Endodermal cell (in vitro differentiated cells): ENCODE measurements at regions not wholly inside any gene's neighbourhood (a gene's known extent, or its start where the extent isn't known, plus 50 kb on each side); places are given as distances from the start of the nearest gene placed in this dataset.

Experiments used
- DNase-seq: peaks from one replicate; pipeline ENCODE4 v3.0.0-alpha.2; 2017
- H3K27ac ChIP-seq: 2 replicates; pipeline ENCODE4 v1.5.1; 2013; ENCODE audit warnings: mild to moderate bottlenecking, low read depth, low read length, moderate library complexity
- H3K27me3 ChIP-seq: 2 replicates; pipeline ENCODE4 v1.6.1; 2013; ENCODE audit warnings: mild to moderate bottlenecking, low read length, moderate library complexity; ENCODE audit not compliant: insufficient read depth, control insufficient read depth, poor library complexity, severe bottlenecking
- H3K36me3 ChIP-seq: 2 replicates; pipeline ENCODE4 v1.7.0; 2013; ENCODE audit warnings: mild to moderate bottlenecking, low read length, moderate library complexity; ENCODE audit not compliant: control insufficient read depth, insufficient read depth
- H3K4me1 ChIP-seq: one replicate; pipeline ENCODE4 v1.7.0; 2013; ENCODE audit warnings: low read length; ENCODE audit not compliant: control insufficient read depth, insufficient read depth
- H3K4me3 ChIP-seq: 2 replicates; pipeline ENCODE4 v1.5.1; 2013; ENCODE audit warnings: mild to moderate bottlenecking, low read length, moderate library complexity
- H3K9ac ChIP-seq: 2 replicates; pipeline ENCODE4 v1.6.1; 2013; ENCODE audit warnings: mild to moderate bottlenecking, low read length, moderate library complexity; ENCODE audit not compliant: poor library complexity, severe bottlenecking; ENCODE audit errors: extremely low read depth
- H3K9me3 ChIP-seq: 2 replicates; pipeline ENCODE4 v1.6.1; 2013; ENCODE audit warnings: mild to moderate bottlenecking, low read length, moderate library complexity; ENCODE audit not compliant: control insufficient read depth
- H3K27ac Mint-ChIP-seq: 2 replicates; pipeline ENCODE4 v1.8.0; 2020; ENCODE audit warnings: mixed read lengths
- H3K27me3 Mint-ChIP-seq: 2 replicates; pipeline ENCODE4 v1.8.0; 2021; ENCODE audit warnings: mild to moderate bottlenecking, mixed read lengths; ENCODE audit not compliant: insufficient read depth
- H3K36me3 Mint-ChIP-seq: 2 replicates; pipeline ENCODE4 v1.8.0; 2020; ENCODE audit warnings: low read depth, mixed read lengths
- H3K4me1 Mint-ChIP-seq: 2 replicates; pipeline ENCODE4 v1.8.0; 2020; ENCODE audit warnings: mixed read lengths
- H3K4me3 Mint-ChIP-seq: 2 replicates; pipeline ENCODE4 v1.8.0; 2020; ENCODE audit warnings: mild to moderate bottlenecking, moderate library complexity, mixed read lengths
- H3K9me3 Mint-ChIP-seq: 2 replicates; pipeline ENCODE4 v1.8.0; 2020; ENCODE audit warnings: mild to moderate bottlenecking, mixed read lengths
- CTCF ChIP-seq: fragments of 200-600 bp; sonication (generic); conservative IDR thresholded peaks from 2 replicates; pipeline ENCODE4 v1.5.0; 2021; ENCODE audit warnings: antibody characterized with exemption, mild to moderate bottlenecking
- WGBS, 2 experiments: methylation state at CpG; one replicate each; pipeline versions ENCODE4 v1.1.5 to v1.1.7; 2013; ENCODE audit warnings: missing lambda C conversion rate in 2 of 2, mixed read lengths in 1 of 2; ENCODE audit not compliant: insufficient coverage in 1 of 2, insufficient read length in 1 of 2; 5-methylcytosine and 5-hydroxymethylcytosine counted together

GRCh38 chr11:130781931-130782330 lies 134.3 kb downstream of the SNX19 start:
- H3K4me1 Mint-ChIP-seq, result peaks cover 17% of the 10 kb centered on the region
- H3K27ac Mint-ChIP-seq, result no peak overlapping the region
- H3K4me3 Mint-ChIP-seq, result no peak overlapping the region
- Histone ChIP-seq H3K4me3 (no peak overlapping the region), H3K9ac (no peak overlapping the region), H3K27me3 (peaks cover 85% of the 10 kb centered on the region), H3K27ac (peak overlapping the region; percentile 33), H3K9me3 (no peaks in the 10 kb centered on the region), H3K4me1 (no peaks in the 10 kb centered on the region), H3K36me3 (no peaks in the 10 kb centered on the region)
- H3K9me3 Mint-ChIP-seq, result no peaks in the 10 kb centered on the region
- 87 to 100% methylated on average over 1 to 2 of the region's 2 CpGs for WGBS, 2 experiments
- H3K27me3 Mint-ChIP-seq, result peaks cover 41% of the 10 kb centered on the region
- no peak for TF ChIP-seq CTCF
- no peaks in the 10 kb centered on the region for H3K36me3 Mint-ChIP-seq
- no peak for DNase-seq

- H3K36me3 Mint-ChIP-seq, result no peaks in the 10 kb centered on the region
- H3K9me3 Mint-ChIP-seq, result no peaks in the 10 kb centered on the region
- peak overlapping the region; percentile 15 for H3K27ac Mint-ChIP-seq
- Histone ChIP-seq H3K4me1 (no peaks in the 10 kb centered on the region), H3K36me3 (no peaks in the 10 kb centered on the region), H3K4me3 (no peak overlapping the region), H3K27me3 (peaks cover 88% of the 10 kb centered on the region), H3K9me3 (no peaks in the 10 kb centered on the region), H3K9ac (no peak overlapping the region), H3K27ac (peak overlapping the region; percentile 33)
- peaks cover 17% of the 10 kb centered on the region for H3K4me1 Mint-ChIP-seq
- TF ChIP-seq CTCF, result no peak
- no peak overlapping the region for H3K4me3 Mint-ChIP-seq
- DNase-seq, result peak; percentile 63
- WGBS, 2 experiments, result 55 to 69% methylated on average over 9 to 14 of the region's 14 CpGs
- H3K27me3 Mint-ChIP-seq, result peaks cover 44% of the 10 kb centered on the region
Measured at GRCh38 chr11:130782361-130783222, 133.7 kb downstream of the SNX19 start.

DNA sequence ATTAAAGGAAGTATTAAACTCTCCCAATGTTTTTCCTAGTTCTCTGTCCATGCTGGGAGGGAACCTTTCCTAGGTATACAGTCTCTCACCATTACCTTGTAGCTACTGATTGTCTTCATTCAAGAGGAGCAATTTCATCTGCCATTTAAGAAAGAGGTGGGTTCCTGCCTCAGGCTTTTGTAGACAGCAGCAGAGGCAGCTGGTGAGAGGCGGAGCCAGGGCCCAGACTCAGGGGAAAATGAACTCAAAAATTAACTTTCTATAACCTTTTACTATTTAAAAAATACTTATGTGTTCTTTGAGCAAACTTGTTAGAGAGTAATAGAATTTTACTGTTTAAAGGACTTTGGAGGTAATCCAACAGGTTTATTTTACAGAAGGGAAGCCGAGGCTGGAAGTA lies 133.0 kb downstream of the SNX19 start:
- Histone ChIP-seq H3K9ac (no peak overlapping the region), H3K4me1 (no peaks in the 10 kb centered on the region), H3K9me3 (no peaks in the 10 kb centered on the region), H3K27ac (peak overlapping the region; percentile 13), H3K36me3 (no peaks in the 10 kb centered on the region), H3K4me3 (no peak overlapping the region), H3K27me3 (peaks cover 88% of the 10 kb centered on the region)
- no peak overlapping the region for H3K27ac Mint-ChIP-seq
- H3K36me3 Mint-ChIP-seq, result no peaks in the 10 kb centered on the region
- H3K4me3 Mint-ChIP-seq, result no peak overlapping the region
- 94% methylated on average over 2 of the region's 2 CpGs; no CpG with 5 or more reads in 1 of the 2 experiments for WGBS, 2 experiments
- DNase-seq, result no peak
- peaks cover 44% of the 10 kb centered on the region for H3K27me3 Mint-ChIP-seq
- no peak for TF ChIP-seq CTCF
- peaks cover 17% of the 10 kb centered on the region for H3K4me1 Mint-ChIP-seq
- H3K9me3 Mint-ChIP-seq, result no peaks in the 10 kb centered on the region
